WERI-Rb-1 (cell line): ENCODE measurements at regions not wholly inside any gene's neighbourhood (a gene's known extent, or its start where the extent isn't known, plus 50 kb on each side); places are given as distances from the start of the nearest gene placed in this dataset.

Experiments
- DNase-seq: peaks from one replicate; pipeline ENCODE4 v3.0.0-alpha.2; 2020
- H3K27ac ChIP-seq: fragments of 250-450 bp; sonication (Bioruptor Pico); 2 replicates; pipeline ENCODE4 v1.5.1; 2020; ENCODE audit warnings: mild to moderate bottlenecking, moderate library complexity
- H3K27me3 ChIP-seq: fragments of 250-450 bp; sonication (Bioruptor Pico); 2 replicates; pipeline ENCODE4 v1.5.1; 2021; ENCODE audit warnings: mild to moderate bottlenecking, low read depth, moderate library complexity; ENCODE audit not compliant: insufficient read depth, severe bottlenecking
- H3K36me3 ChIP-seq: fragments of 250-450 bp; sonication (Bioruptor Pico); 2 replicates; pipeline ENCODE4 v1.5.1; 2020; ENCODE audit warnings: mild to moderate bottlenecking, moderate library complexity
- H3K4me3 ChIP-seq: 2 replicates; pipeline ENCODE4 v1.5.1; 2011; ENCODE audit warnings: low read depth, mild to moderate bottlenecking, control low read depth, low read length
- H3K9me3 ChIP-seq: fragments of 250-450 bp; sonication (Bioruptor Pico); 2 replicates; pipeline ENCODE4 v1.5.1; 2021; ENCODE audit warnings: mild to moderate bottlenecking, moderate library complexity; ENCODE audit not compliant: severe bottlenecking
- CTCF ChIP-seq: IDR thresholded peaks from 2 replicates; pipeline ENCODE4 v1.5.1; 2011; ENCODE audit warnings: low read depth, mild to moderate bottlenecking, control low read depth, inconsistent platforms, low read length

- H3K27me3 ChIP-seq: peaks cover 7% of the 10 kb centered on the region
- H3K36me3 ChIP-seq: no peaks in the 10 kb centered on the region
- no peak overlapping the region for H3K4me3 ChIP-seq
- TF ChIP-seq CTCF: no peak
- no peaks in the 10 kb centered on the region for H3K9me3 ChIP-seq
- DNase-seq: no peak
- H3K27ac ChIP-seq: no peak overlapping the region
Measured at GRCh38 chr14:54039311-54039710, 82.7 kb upstream of the BMP4 start.

- Histone ChIP-seq H3K36me3 (no peaks in the 10 kb centered on the region), H3K4me3 (no peak overlapping the region), H3K9me3 (no peaks in the 10 kb centered on the region), H3K27me3 (peaks cover 17% of the 10 kb centered on the region), H3K27ac (no peak overlapping the region)
- no peak for DNase-seq
- TF ChIP-seq CTCF: no peak
Measured at GRCh38 chr14:54040846-54041245, 84.2 kb upstream of the BMP4 start.

- Histone ChIP-seq H3K27ac (no peak overlapping the region), H3K9me3 (no peaks in the 10 kb centered on the region), H3K36me3 (no peaks in the 10 kb centered on the region), H3K27me3 (peaks cover 48% of the 10 kb centered on the region), H3K4me3 (no peak overlapping the region)
- DNase-seq: no peak
- TF ChIP-seq CTCF: no peak
Measured at GRCh38 chr14:54046250-54046649, 89.6 kb upstream of the BMP4 start.

GRCh38 chr14:54047645-54048308 lies 91.2 kb upstream of the BMP4 start:
- Histone ChIP-seq H3K9me3 (no peaks in the 10 kb centered on the region), H3K27me3 (peaks cover 57% of the 10 kb centered on the region), H3K36me3 (no peaks in the 10 kb centered on the region), H3K4me3 (no peak overlapping the region), H3K27ac (no peak overlapping the region)
- no peak for TF ChIP-seq CTCF
- no peak for DNase-seq

GRCh38 chr14:54048311-54048710 lies 91.7 kb upstream of the BMP4 start:
- TF ChIP-seq CTCF: no peak
- no peak for DNase-seq

GRCh38 chr14:54048736-54049135 lies 92.1 kb upstream of the BMP4 start:
- Histone ChIP-seq H3K27ac (no peak overlapping the region), H3K4me3 (no peak overlapping the region), H3K36me3 (no peaks in the 10 kb centered on the region), H3K27me3 (peaks cover 58% of the 10 kb centered on the region), H3K9me3 (no peaks in the 10 kb centered on the region)
- no peak for DNase-seq
- TF ChIP-seq CTCF: no peak

More at GRCh38 chr14:54048311-54048710, 91.7 kb upstream of the BMP4 start:
- peaks cover 57% of the 10 kb centered on the region for H3K27me3 ChIP-seq
- no peaks in the 10 kb centered on the region for H3K9me3 ChIP-seq
- no peak overlapping the region for H3K27ac ChIP-seq
- no peak overlapping the region for H3K4me3 ChIP-seq
- H3K36me3 ChIP-seq: no peaks in the 10 kb centered on the region
